ENCODE measurements at regions not wholly inside any gene's neighbourhood (a gene's known extent, or its start where the extent isn't known, plus 50 kb on each side); places are given as distances from the start of the nearest gene placed in this dataset.

DNA sequence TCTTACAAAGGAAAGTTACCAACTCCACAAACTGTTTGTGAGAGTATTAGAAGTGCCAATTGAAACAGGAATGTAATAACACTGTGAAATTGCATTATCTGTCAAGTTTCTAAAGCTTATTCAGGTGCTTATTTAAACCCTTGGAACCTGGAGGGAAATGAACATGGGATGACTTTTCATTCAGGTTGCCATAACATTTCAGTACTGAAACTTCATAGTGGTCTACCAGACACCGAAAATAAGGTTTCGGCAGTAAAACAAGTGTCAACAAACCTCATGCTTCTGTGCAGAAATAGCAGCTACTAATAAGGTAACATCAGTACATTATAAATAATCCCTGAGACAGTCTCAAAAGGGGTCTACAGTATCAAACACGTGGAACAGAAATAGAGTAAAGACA is 890.7 kb upstream of the INTU start:
- TF ChIP-seq, protein P1, sequence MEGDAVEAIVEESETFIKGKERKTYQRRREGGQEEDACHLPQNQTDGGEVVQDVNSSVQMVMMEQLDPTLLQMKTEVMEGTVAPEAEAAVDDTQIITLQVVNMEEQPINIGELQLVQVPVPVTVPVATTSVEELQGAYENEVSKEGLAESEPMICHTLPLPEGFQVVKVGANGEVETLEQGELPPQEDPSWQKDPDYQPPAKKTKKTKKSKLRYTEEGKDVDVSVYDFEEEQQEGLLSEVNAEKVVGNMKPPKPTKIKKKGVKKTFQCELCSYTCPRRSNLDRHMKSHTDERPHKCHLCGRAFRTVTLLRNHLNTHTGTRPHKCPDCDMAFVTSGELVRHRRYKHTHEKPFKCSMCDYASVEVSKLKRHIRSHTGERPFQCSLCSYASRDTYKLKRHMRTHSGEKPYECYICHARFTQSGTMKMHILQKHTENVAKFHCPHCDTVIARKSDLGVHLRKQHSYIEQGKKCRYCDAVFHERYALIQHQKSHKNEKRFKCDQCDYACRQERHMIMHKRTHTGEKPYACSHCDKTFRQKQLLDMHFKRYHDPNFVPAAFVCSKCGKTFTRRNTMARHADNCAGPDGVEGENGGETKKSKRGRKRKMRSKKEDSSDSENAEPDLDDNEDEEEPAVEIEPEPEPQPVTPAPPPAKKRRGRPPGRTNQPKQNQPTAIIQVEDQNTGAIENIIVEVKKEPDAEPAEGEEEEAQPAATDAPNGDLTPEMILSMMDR (IDR thresholded peaks at IDR 0.05): no peak
- TF ChIP-seq POLR2A (IDR thresholded peaks at IDR 0.05) (no peak), POLR2AphosphoS5 (IDR thresholded peaks at IDR 0.05) (no peak), EP300 (IDR thresholded peaks at IDR 0.05) (no peak)

Data from suprapubic skin (tissue), 4 donors.